Caco-2 (cell line): ENCODE measurements at regions not wholly inside any gene's neighbourhood (a gene's known extent, or its start where the extent isn't known, plus 50 kb on each side); places are given as distances from the start of the nearest gene placed in this dataset.

Source experiments
- BruUV-seq: library from RNA; stranded (reverse); fragments of 400-500 nt; replicated peaks from 2 replicates; lab custom pipeline; 2021; lab: Mats Ljungman, UMichigan
- CTCF ChIA-PET: fragments of 300-600 bp; sonication (Branson Sonifier 250); formaldehyde crosslinking; loops from one replicate; lab custom pipeline; 2022; ENCODE audit warnings: antibody characterized with exemption; lab: Charles Lee
- POLR2A ChIA-PET: fragments of 300-600 bp; sonication (Branson Sonifier 250); formaldehyde crosslinking; loops from one replicate; lab custom pipeline; 2022; ENCODE audit warnings: antibody characterized with exemption; lab: Charles Lee
- DNase-seq, 2 experiments: peaks; one replicate each; pipeline versions ENCODE4 v3.0.0 to v3.0.0-alpha.2; 2020 to 2022
- H3K27me3 ChIP-seq: replicated peaks from 2 replicates; pipeline ENCODE4 v1.6.0; 2011; ENCODE audit warnings: low read length; ENCODE audit not compliant: control insufficient read depth, insufficient read depth
- H3K36me3 ChIP-seq: 2 replicates; pipeline ENCODE4 v1.5.1; 2011; ENCODE audit warnings: low read length; ENCODE audit not compliant: control insufficient read depth, insufficient read depth
- H3K4me1 ChIP-seq: fragments of 250-450 bp; sonication (Bioruptor Pico); 2 replicates; pipeline ENCODE4 v1.5.1; 2020; ENCODE audit warnings: mild to moderate bottlenecking
- H3K4me3 ChIP-seq: 2 replicates; pipeline ENCODE4 v1.5.1; 2011; ENCODE audit warnings: low read depth, mild to moderate bottlenecking, control low read depth, low read length
- H3K9me3 ChIP-seq: fragments of 250-450 bp; sonication (Bioruptor Pico); 2 replicates; pipeline ENCODE4 v1.5.1; 2020; ENCODE audit warnings: mild to moderate bottlenecking, moderate library complexity
- H3K27ac Mint-ChIP-seq: one replicate; pipeline ENCODE4 v1.8.0; 2022; ENCODE audit warnings: mixed read lengths; ENCODE audit not compliant: unreplicated experiment
- H3K27me3 Mint-ChIP-seq: one replicate; pipeline ENCODE4 v1.8.0; 2022; ENCODE audit warnings: mixed read lengths; ENCODE audit not compliant: insufficient read depth, unreplicated experiment
- H3K36me3 Mint-ChIP-seq: one replicate; pipeline ENCODE4 v1.8.0; 2022; ENCODE audit warnings: mild to moderate bottlenecking, mixed read lengths; ENCODE audit not compliant: insufficient read depth, unreplicated experiment
- H3K4me1 Mint-ChIP-seq: one replicate; pipeline ENCODE4 v1.8.0; 2022; ENCODE audit warnings: low read depth, mixed read lengths; ENCODE audit not compliant: unreplicated experiment
- H3K4me3 Mint-ChIP-seq: one replicate; pipeline ENCODE4 v1.8.0; 2022; ENCODE audit warnings: mild to moderate bottlenecking, moderate library complexity, mixed read lengths; ENCODE audit not compliant: unreplicated experiment
- H3K9me3 Mint-ChIP-seq: one replicate; pipeline ENCODE4 v1.8.0; 2022; ENCODE audit warnings: mixed read lengths; ENCODE audit not compliant: unreplicated experiment
- CTCF ChIP-seq, 2 experiments: fragments of 200-600 bp in 1 of 2; IDR thresholded peaks; 1 replicate in 1 of 2; 2 replicates in 1 of 2; pipeline versions ENCODE4 v1.5.1 to v1.8.0; 2011 to 2022; ENCODE audit warnings: antibody characterized with exemption in 1 of 2, control low read depth in 1 of 2, inconsistent platforms in 1 of 2, low read depth in 1 of 2, low read length in 1 of 2, mild to moderate bottlenecking in 1 of 2, moderate library complexity in 1 of 2; ENCODE audit not compliant: insufficient read depth in 1 of 2, severe bottlenecking in 1 of 2, unreplicated experiment in 1 of 2
- intact Hi-C: fragments of 100-400 bp; cut with micrococcal nuclease; formaldehyde crosslinking; loops from one replicate; pipeline ENCODE4 v1.10.0; 2022; ENCODE audit not compliant: unreplicated experiment

GRCh38 chr6:154673919-154674318 is 59.3 kb upstream of the SCAF8 start:
- Mint-ChIP-seq H3K4me3 (no peak overlapping the region), H3K9me3 (no peaks in the 10 kb centered on the region), H3K4me1 (no peaks in the 10 kb centered on the region), H3K27ac (no peak overlapping the region), H3K27me3 (no peaks in the 10 kb centered on the region), H3K36me3 (no peaks in the 10 kb centered on the region)
- Histone ChIP-seq H3K36me3 (no peaks in the 10 kb centered on the region), H3K27me3 (no peaks in the 10 kb centered on the region), H3K9me3 (no peaks in the 10 kb centered on the region), H3K4me1 (no peaks in the 10 kb centered on the region), H3K4me3 (no peak overlapping the region)
- no peak for TF ChIP-seq CTCF (IDR thresholded peaks at IDR 0.05; ENCODE audit: insufficient read depth in 1 of 2, low read depth in 1 of 2, low read length in 1 of 2, severe bottlenecking in 1 of 2, unreplicated experiment in 1 of 2)
- no peak for DNase-seq
- intact Hi-C loops: loop anchor here (2.0 kb wide), 1 partner anchor 173 kb away; no protein-coding TSS in a partner anchor
- BruUV-seq: no TSS peak
- POLR2A ChIA-PET: no interaction called here
- CTCF ChIA-PET: interaction anchor here (0.6 kb wide), 1 partner anchor 296 kb away, joined by 3 read pairs; no protein-coding TSS in a partner anchor

- Histone ChIP-seq H3K4me3 (no peak overlapping the region), H3K4me1 (no peaks in the 10 kb centered on the region), H3K9me3 (no peaks in the 10 kb centered on the region), H3K27me3 (no peaks in the 10 kb centered on the region), H3K36me3 (no peaks in the 10 kb centered on the region)
- Mint-ChIP-seq H3K27ac (no peak overlapping the region), H3K36me3 (no peaks in the 10 kb centered on the region), H3K4me1 (no peaks in the 10 kb centered on the region), H3K4me3 (no peak overlapping the region), H3K27me3 (no peaks in the 10 kb centered on the region), H3K9me3 (no peaks in the 10 kb centered on the region)
- TF ChIP-seq CTCF (IDR thresholded peaks at IDR 0.05; ENCODE audit: insufficient read depth in 1 of 2, low read depth in 1 of 2, low read length in 1 of 2, severe bottlenecking in 1 of 2, unreplicated experiment in 1 of 2): peak; percentile 95 to 98
- ChIA-PET POLR2A (no interaction called here), CTCF (interaction anchor here (0.6 to 1.4 kb wide), 19 partner anchors 10 to 410 kb away, joined by 3 to 42 read pairs (median 4); partner anchors contain the start of gene CNKSR3)
- peak; percentile 86 to 88 for DNase-seq
- intact Hi-C loops: loop anchor here (1.0 to 5.0 kb wide), 8 partner anchors 59 to 521 kb away; no protein-coding TSS in a partner anchor
- no TSS peak for BruUV-seq
These were observed 57.6 kb upstream of the SCAF8 start for GRCh38 chr6:154675602-154676088.

GRCh38 chr6:154682633-154683125 is 50.5 kb upstream of the SCAF8 start:
- no peaks in the 10 kb centered on the region for H3K36me3 Mint-ChIP-seq
- no TSS peak for BruUV-seq
- Histone ChIP-seq H3K9me3 (no peaks in the 10 kb centered on the region), H3K4me1 (no peaks in the 10 kb centered on the region), H3K27me3 (no peaks in the 10 kb centered on the region), H3K4me3 (no peak overlapping the region), H3K36me3 (no peaks in the 10 kb centered on the region)
- H3K27me3 Mint-ChIP-seq: no peaks in the 10 kb centered on the region
- intact Hi-C loops: no loop called here
- no peaks in the 10 kb centered on the region for H3K9me3 Mint-ChIP-seq
- CTCF ChIA-PET: no interaction called here
- H3K4me3 Mint-ChIP-seq: no peak overlapping the region
- TF ChIP-seq CTCF (IDR thresholded peaks at IDR 0.05; ENCODE audit: insufficient read depth in 1 of 2, low read depth in 1 of 2, low read length in 1 of 2, severe bottlenecking in 1 of 2, unreplicated experiment in 1 of 2): no peak
- H3K27ac Mint-ChIP-seq: no peak overlapping the region
- DNase-seq: no peak
- POLR2A ChIA-PET: no interaction called here
- no peaks in the 10 kb centered on the region for H3K4me1 Mint-ChIP-seq
